Hematopoietic multipotent progenitor cell treated with erythropoietin and hydrocortisone succinate and interleukin-3 and kit ligand, for 4 days (in vitro differentiated cells): ENCODE measurements at regions not wholly inside any gene's neighbourhood (a gene's known extent, or its start where the extent isn't known, plus 50 kb on each side); places are given as distances from the start of the nearest gene placed in this dataset.
"Not testable (repeated sequence)": the region's sequence is repeated elsewhere in the genome, so short reads cannot be mapped to it uniquely, and the experiment has no call there.

ENCODE experiments used
- DNase-seq: peaks from one replicate; pipeline ENCODE4 v3.0.0-alpha.2; 2015

DNA sequence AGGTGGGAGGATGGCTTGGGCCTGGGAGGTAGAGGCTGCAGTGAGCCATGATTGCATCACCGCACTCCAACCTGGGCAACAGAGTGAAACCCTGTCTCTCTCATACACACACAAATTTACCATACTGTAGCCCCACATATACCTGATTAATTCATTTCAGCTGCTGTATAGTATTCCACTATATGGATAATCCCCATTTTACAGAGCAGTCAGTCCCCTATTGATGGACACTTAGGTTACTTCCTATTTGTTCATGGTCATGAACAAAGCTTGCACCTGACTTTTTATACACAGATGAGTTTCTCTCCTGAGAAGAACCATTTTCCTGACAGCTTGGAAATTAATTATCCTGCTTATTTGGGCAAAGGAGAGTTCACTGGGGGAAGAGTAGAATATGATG is 59.2 kb downstream of the EMX2 start:
- no peak for DNase-seq

- no peak for DNase-seq
Observed at GRCh38 chr10:117603081-117603480, 60.5 kb downstream of the EMX2 start.

DNA sequence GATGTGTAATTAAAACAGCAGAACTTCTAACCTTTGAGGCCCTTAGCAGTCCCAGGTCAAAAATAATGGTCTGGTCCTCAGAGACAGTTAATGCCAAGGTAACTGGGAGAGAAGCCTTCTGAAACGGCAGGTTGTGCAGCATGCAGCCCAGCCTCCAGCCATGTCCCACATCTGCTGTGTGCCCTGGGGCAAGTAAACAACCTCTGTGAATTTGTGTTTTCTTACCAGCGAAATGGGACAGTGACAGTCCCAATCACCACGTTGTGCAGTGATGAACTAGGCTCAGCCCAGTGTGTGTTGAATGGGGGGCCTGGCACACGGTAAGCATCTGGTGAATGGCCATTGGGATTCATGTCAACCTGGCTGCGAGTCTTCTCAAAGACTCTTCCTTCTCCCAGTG is 61.2 kb downstream of the EMX2 start:
- no peak for DNase-seq

DNA sequence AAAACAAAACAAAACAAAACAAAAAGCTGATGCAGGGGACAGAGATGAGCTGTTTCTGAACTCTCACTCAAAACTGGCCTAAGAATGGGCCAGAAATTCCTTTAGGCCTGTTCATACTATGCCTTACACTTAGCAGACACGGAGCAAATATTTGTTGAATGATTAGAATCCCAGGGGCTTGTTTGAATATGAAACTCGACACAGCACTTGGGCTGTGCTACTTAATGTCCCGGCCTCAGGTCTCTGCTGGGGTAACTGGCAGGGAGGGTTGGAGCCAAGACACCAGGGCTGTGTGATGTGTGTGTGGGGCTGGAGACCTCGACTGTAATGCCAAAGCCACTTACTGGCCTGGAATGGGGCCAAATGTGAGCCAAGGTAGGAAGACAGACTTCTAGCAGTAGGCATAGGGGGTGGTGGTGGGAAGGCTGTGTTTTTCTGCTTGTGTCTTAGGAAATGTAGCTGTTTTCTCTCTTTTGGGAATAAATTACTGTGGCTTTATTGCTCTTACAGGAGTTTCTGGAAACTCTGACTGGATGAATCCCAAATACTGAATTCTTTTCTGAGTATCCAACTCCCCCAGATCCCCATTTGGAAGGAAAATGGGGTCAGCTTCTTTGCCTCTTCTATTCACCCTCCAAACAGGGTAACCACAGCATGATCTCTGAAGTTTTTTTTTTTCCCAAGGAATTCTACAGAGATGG is 66.7 kb downstream of the EMX2 start:
- DNase-seq: no peak

DNA sequence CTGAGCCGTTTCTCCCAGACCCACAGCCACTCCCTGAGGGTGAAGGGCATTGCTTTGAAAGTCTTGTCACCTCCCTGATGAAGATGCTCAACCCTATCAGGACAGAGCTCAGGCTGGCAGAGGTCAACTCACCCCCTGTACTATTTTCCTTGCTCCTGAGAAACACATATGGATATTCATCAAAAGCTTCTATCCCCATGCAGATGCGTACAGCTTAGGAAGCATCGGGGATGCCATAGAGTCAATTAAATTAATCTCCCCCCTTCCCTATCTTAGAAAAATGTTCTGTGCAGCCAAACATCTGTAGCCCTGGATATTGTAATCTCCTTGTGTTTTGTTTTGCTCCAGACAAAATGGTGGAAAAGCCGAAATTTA is 67.2 kb downstream of the EMX2 start:
- no peak for DNase-seq

DNA sequence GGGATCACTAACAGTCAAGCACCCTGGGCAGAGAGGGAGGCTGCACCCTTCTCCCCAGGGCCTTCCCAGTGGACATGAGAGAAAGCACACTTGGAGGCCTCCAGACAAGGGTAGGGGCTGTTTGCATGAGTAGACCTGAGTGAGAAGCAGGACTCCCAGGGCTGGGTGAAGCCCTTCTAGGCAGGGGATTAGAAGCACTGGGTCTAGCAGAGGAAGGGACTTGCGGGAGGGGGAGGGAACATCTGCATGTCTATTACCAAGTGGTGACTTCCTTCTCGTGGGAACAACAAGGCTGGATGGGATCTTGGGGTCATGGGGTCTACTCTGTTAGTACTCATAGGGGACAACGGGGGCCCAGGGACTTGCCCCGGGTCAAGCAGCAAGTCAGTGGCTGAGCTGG is 67.8 kb downstream of the EMX2 start:
- no peak for DNase-seq

- no peak for DNase-seq
Observed at GRCh38 chr10:117612113-117612512, 69.6 kb downstream of the EMX2 start.

GRCh38 chr10:117615649-117616048 is 73.1 kb downstream of the EMX2 start:
- no peak for DNase-seq

GRCh38 chr10:117616179-117616578 is 73.6 kb downstream of the EMX2 start:
- no peak for DNase-seq

DNA sequence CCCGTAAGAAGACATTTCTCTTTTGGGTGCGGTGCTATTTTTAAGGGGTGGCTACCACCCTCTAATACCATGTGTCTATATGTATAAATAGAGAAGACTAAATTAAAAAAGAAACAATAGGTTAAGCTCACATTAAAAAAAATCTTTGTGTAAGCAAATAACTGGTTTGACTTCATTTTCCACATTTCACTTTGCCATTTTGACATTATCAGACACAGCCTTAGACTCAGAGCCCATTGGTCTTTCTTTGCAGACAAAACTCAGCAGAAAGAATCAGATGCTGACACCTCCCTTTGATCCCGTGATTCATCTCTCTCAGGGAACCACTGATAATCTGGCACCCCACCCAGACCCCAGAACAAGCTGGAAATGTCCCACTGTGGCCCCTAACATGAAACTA is 74.5 kb downstream of the EMX2 start:
- DNase-seq: no peak

DNA sequence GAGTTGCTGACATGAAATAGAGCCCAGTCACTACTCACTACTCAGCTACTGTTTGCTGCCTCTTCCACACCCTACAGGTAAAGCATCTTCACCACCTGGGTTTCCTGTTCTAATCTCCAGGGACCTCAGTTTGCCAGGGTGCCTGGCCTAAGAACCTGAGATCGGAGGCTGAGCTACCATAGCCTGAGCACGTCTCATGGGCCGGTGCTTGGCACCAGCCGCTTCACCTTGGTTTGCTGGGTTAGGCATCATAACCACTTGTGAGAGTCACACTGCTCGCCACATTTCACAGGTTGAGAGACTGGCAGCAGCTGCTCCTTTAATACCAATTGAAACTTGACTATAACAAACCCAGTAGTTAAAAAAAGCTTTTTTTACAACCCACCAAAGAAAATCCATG is 75.1 kb downstream of the EMX2 start:
- DNase-seq: no peak

DNA sequence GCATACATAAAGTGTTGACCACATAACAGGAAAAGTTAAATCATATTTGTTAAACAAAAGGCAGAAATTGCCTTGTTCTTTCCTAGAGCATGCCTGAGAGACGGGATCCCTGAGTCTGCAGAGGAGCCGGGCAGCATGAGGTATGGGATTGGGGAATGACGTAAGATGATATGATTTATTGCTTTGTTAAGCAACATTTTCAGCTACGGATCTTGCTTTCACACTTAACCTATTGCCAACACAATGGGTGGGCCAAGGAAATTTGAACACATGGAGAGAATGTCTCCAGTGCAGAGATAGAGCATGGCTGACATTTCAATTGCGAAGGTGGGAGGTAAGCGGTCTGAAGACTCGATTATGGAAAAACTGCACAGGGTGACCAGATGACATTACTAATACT is 76.7 kb downstream of the EMX2 start:
- no peak for DNase-seq

DNA sequence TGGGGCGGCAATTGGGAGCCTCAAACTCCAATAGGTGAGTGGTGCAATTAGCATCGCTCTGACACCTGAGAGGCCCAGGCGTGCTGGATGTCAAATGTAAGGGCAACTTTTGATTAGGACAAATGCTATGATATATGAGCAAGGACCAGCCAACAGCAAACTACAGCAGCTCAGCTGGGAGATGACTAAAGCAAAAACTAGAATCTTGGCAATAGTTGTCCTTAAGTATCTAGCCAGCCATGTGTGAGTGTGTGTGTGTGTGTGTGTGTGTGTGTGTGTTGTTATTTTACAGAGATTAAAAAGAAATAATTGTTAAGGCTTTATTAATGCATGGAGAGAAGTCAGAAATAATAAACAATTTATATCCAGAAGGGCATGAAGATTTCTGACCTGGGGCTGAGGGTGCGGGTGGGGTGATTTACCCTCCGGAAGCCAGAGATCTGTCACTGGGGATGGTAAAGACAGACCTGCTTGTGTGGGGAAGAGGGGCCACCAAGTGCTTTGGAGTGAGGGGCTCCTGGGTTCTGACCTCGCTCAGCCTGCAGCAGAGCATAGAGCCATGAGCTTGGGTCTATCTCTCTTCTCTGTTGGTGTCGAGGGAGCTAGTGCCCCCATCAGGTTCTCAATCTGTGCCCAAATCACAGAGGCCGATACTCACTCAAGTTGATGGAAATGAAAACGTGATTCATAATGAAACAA is 77.3 kb downstream of the EMX2 start:
- no peak for DNase-seq

DNA sequence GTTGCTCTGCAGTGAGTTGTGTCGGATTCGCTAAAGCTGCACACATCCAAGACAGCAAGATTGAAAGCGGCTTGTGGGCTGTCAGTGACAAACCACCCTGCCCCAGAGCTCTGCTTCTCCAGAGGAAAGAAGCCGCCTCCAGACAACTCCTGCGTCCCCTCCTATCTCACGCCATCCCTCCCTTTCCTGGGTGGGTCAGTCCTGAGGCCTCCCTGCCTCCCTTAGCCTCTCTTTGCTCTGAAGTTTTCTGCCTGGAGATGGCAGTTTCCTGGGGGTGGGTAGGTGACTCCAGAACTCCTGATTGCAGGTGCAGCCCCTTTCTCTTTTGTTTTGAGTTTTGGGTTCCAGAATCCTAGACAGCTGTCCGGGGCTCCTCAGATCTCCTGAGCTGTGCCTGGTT is 78.7 kb downstream of the EMX2 start:
- no peak for DNase-seq

GRCh38 chr10:117621795-117622420 is 79.4 kb downstream of the EMX2 start:
- no peak for DNase-seq

- DNase-seq: no peak
Observed at GRCh38 chr10:117622471-117623184, 80.1 kb downstream of the EMX2 start.

- no peak for DNase-seq
Observed at GRCh38 chr10:117626228-117626627, 83.7 kb downstream of the EMX2 start.

GRCh38 chr10:117627561-117627960 is 85.0 kb downstream of the EMX2 start:
- DNase-seq: no peak

GRCh38 chr10:117629717-117630116 is 87.2 kb downstream of the EMX2 start:
- not testable (repeated sequence) for DNase-seq

DNA sequence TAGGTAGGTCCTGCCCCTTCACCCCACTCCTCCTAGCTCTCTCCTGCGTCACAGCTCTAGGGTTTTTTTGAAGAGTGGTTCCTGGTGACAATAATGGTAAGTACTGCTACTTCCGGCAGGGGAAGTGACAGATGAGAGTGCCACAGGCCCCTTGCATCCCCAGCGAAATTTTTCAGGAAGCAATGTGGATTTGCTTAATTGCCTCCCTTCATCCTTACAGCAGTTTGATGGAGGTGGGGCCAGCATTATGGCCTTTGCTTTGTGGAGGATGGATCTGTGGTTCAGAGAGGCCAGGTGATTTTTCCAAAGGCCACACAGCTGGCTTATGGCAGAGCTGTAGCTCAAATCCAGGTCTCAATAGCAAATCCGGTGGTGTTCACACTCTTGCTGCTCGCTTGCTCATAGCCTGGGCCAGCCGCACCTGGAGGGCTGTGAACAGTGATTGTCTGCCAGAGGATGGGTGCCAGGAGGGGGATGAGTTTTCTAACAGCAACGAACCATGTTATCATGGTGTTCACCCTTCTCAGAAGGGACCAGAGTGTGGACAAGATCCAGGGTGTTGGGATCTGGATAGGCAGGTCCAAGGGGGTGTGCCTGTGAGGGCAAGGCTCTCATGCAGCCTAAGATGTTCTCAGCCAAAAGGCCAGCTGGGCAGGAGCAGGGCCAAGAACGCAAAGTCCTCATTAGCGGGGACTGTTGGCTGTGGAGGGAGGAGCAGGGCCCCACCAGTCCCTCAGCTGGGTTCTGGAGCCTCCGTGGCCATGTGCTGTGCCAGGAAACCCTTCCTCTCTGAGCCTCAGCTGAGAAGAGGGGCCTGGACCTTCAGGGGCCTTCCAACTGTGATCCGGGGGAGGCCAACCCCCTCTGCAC is 89.0 kb downstream of the EMX2 start:
- DNase-seq: no peak

DNA sequence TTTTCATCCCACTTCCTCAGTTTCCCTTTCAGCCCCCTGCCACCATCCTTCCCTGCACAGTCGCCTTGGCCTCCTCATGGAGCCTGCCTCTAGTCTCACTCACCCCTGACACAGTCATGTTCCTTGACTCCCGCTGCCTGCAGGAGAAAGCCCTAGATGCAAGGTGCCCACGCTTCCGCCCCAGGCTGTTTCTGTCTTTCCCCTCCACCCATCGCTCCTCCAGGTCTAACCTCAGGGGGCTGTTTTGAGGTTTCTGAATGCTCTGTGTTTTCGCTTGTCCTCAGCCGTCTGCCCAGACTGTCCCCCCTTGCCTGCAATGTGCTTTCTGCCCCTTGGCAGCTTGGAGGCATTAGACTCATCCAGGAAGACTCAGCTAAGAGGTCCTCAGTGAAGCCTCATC is 89.9 kb downstream of the EMX2 start:
- no peak for DNase-seq

DNA sequence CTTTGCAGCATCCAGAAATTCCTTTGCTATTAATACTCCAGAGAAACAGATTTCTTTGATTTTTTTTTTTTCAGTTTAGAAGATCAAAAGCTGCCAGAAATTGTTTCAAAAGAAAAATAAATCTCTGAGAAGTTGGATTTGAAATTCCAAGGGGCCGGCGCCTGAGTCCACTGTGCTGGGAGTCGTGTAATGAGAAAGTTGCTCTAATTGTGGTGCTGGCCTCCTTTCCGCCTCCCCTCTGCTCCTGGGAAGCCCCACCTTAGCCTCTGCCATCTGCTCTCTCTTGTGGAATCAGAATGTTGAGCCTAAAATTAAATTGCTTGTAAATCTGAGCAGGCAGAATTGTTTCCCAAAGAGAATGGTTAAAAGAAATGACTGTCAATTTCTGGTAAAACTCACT is 93.3 kb downstream of the EMX2 start:
- no peak for DNase-seq

DNA sequence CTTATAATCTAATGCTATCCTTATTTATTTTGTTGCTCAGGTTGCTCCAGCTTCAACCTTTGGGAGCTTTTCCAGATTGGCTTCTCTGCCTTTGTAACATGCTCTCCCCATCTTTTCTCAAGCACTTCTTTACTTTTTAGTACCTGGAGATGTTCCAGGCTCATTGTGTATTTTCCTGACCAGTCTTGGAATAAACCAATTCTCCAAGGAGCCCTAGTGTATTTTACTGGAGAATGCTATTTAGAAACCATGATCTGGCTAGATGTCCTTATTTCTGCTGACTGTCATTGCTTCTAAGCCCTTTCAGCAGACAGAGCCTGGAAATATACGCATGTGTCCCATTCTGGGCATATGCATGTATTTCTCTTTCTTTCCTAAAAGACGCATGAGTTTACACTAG is 95.7 kb downstream of the EMX2 start:
- DNase-seq: no peak
